Activated CD8-positive, alpha-beta memory T cell treated with anti-CD3 and anti-CD28 coated beads, Interleukin-2, amount 10 ng/mL, durations not matched to agents 7 days and 5 days (primary cell): ENCODE measurements at regions not wholly inside any gene's neighbourhood (a gene's known extent, or its start where the extent isn't known, plus 50 kb on each side); places are given as distances from the start of the nearest gene placed in this dataset.

Experiments used
- ATAC-seq: fragments of 150-1000 bp; cut with Tn5 transposase; one replicate; pipeline ENCODE4 v1.10.0; 2021; ENCODE audit warnings: moderate library complexity
- CTCF ChIA-PET: fragments of 350-600 bp; sonication (Branson Sonifier 250); formaldehyde crosslinking; loops from one replicate; lab custom pipeline; 2021; ENCODE audit warnings: antibody characterized with exemption; lab: Charles Lee
- DNase-seq: peaks from one replicate; pipeline ENCODE4 v3.0.0-alpha.2; 2020
- H3K27ac Mint-ChIP-seq: one replicate; pipeline ENCODE4 v1.8.0; 2021; ENCODE audit warnings: mild to moderate bottlenecking, mixed read lengths
- H3K27me3 Mint-ChIP-seq: one replicate; pipeline ENCODE4 v1.8.0; 2021; ENCODE audit warnings: mixed read lengths
- H3K36me3 Mint-ChIP-seq: one replicate; pipeline ENCODE4 v1.8.0; 2021; ENCODE audit warnings: mild to moderate bottlenecking, mixed read lengths
- H3K4me1 Mint-ChIP-seq: one replicate; pipeline ENCODE4 v1.8.0; 2021; ENCODE audit warnings: mixed read lengths
- H3K4me3 Mint-ChIP-seq: one replicate; pipeline ENCODE4 v1.8.0; 2021; ENCODE audit warnings: mild to moderate bottlenecking, moderate library complexity, mixed read lengths
- H3K9me3 Mint-ChIP-seq: one replicate; pipeline ENCODE4 v1.8.0; 2022; ENCODE audit warnings: low read depth, mixed read lengths

DNA sequence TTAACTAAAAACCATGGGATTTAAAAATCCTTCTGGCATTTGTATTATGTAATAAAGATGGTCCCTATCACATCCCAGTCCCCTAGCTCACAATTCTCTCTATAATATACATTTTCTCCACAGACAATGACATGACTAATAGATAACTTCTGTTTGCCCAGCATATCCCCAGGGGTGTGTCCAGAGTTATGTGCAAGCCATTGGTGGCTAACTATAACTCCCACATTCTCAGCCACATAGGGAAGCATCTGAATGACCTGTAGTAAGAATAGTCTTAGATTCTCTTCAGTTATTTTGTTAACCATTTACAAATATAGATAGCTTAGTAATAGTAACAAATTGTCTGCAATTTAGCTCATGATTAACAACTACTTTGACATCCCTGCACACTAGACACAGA lies 52.2 kb upstream of the RBSN start:
- no peak overlapping the region for H3K27ac Mint-ChIP-seq
- peaks cover 8% of the 10 kb centered on the region for H3K4me1 Mint-ChIP-seq
- ATAC-seq: no peak
- H3K36me3 Mint-ChIP-seq: no peaks in the 10 kb centered on the region
- DNase-seq: no peak
- H3K9me3 Mint-ChIP-seq: no peaks in the 10 kb centered on the region
- H3K27me3 Mint-ChIP-seq: peaks cover 65% of the 10 kb centered on the region
- no peak overlapping the region for H3K4me3 Mint-ChIP-seq
- CTCF ChIA-PET: interaction anchor here (0.7 to 1.0 kb wide), 2 partner anchors 45 to 254 kb away, joined by 3 read pairs; no protein-coding TSS in a partner anchor

DNA sequence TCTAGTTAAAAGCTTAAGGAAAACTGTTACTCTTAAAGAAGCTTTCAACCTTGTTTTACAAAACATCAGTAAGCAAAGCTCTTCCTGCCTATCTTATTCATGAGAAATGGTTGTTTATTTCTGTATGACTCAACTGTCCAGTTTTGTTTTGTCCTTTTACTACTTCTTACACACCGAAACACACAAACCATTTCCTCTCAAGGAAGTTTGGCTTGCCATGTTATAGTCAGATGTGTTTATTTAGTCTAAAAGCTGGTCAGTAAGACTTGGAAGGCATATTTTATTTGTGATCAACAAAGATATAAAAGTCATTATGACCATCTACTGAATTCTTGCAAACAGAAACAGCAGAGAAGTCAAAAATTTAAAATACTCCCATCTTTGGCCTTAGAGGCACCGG lies 53.2 kb upstream of the RBSN start:
- Mint-ChIP-seq H3K27ac (no peak overlapping the region), H3K36me3 (no peaks in the 10 kb centered on the region), H3K4me3 (no peak overlapping the region), H3K9me3 (no peaks in the 10 kb centered on the region), H3K27me3 (peaks cover 64% of the 10 kb centered on the region), H3K4me1 (peaks cover 8% of the 10 kb centered on the region)
- CTCF ChIA-PET: no interaction called here
- DNase-seq: no peak
- ATAC-seq: no peak

DNA sequence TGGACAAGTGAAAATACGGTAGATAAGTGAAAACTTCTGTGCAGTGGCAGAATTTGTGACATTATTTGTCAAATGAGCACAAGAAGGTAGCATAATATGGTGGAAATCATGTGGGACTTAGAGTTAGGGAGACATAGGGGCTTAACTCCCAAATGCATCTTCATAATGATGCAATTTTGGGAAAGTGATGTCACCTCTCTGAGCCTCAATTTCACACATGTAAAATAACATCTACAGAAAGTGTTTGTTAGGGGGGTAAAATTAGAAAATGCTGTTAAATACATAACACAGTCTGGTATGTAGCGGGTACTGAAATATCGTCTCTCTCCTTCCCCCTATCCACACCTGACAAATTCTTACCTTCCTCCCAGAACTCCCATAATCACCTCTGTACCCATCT lies 52.9 kb upstream of the CAPN7 start:
- Mint-ChIP-seq H3K27ac (no peak overlapping the region), H3K27me3 (peaks cover 64% of the 10 kb centered on the region), H3K9me3 (no peaks in the 10 kb centered on the region), H3K4me1 (peaks cover 8% of the 10 kb centered on the region), H3K4me3 (no peak overlapping the region), H3K36me3 (peaks cover 4% of the 10 kb centered on the region)
- DNase-seq (no peak), ATAC-seq (no peak)
- CTCF ChIA-PET: interaction anchor here (0.6 kb wide), 1 partner anchor 858 kb away, joined by 3 read pairs; no protein-coding TSS in a partner anchor

DNA sequence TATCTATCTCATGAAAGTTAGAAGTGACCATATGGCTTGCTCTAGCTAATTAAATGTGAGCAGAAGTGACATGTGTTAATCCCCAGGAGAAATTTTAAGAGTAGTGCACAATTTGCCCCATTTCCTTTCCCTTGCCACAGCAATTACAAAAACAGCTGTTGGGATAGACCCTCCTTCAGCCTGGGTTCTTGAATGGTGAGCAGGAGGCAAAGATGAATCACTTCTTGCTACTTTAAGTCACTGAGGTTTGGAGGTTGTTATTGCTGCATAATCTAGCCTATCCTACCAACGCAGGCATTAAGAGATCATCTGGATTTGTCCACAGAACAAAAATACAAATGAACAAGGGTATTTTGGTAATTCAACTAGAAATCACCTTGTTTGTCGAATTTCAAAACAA lies 51.7 kb upstream of the CAPN7 start:
- Mint-ChIP-seq H3K27ac (no peak overlapping the region), H3K36me3 (peaks cover 4% of the 10 kb centered on the region), H3K9me3 (no peaks in the 10 kb centered on the region), H3K27me3 (peaks cover 61% of the 10 kb centered on the region), H3K4me1 (peaks cover 8% of the 10 kb centered on the region), H3K4me3 (no peak overlapping the region)
- ATAC-seq (no peak), DNase-seq (no peak)
- CTCF ChIA-PET: no interaction called here

DNA sequence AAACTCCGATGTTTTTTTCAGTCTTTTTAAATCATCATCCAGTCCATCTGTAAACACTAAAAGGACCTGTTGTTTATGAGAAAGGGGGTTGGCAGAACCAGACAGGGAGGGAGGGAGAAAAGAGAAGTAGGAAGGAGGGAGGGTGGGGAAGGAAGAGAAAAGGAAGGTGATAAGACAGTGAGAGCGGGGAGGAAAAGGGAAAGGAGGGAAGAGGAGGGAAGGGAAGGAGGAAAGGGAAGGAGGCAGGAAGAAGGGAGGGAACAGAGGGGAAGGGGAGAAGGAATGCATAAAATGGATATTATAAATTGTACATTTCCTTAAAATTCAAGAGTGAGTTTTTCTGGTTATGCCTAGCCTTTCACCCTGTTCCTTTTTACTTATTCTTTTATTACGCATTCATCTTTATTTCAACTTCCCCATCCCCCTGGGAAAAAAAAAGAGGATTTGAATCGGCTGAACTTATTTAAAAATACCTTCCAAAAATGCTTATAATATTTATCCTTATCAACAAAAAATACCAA lies 50.1 kb upstream of the CAPN7 start:
- CTCF ChIA-PET: interaction anchor here (1.1 kb wide), 1 partner anchor 38 kb away, joined by 3 read pairs; no protein-coding TSS in a partner anchor
- ATAC-seq (no peak), DNase-seq (no peak)
- Mint-ChIP-seq H3K4me1 (peaks cover 14% of the 10 kb centered on the region), H3K27me3 (peaks cover 55% of the 10 kb centered on the region), H3K36me3 (peaks cover 4% of the 10 kb centered on the region), H3K27ac (no peak overlapping the region), H3K4me3 (no peak overlapping the region), H3K9me3 (no peaks in the 10 kb centered on the region)
